Activated CD4-positive, alpha-beta T cell treated with anti-CD3 and anti-CD28 coated beads for 24 hours (primary cell): ENCODE measurements at regions not wholly inside any gene's neighbourhood (a gene's known extent, or its start where the extent isn't known, plus 50 kb on each side); places are given as distances from the start of the nearest gene placed in this dataset.
"Not testable (repeated sequence)": the region's sequence is repeated elsewhere in the genome, so short reads cannot be mapped to it uniquely, and the experiment has no call there.

Source experiments
- DNase-seq, 2 donors: peaks; one replicate each; pipeline ENCODE4 v3.0.0-alpha.2; 2020; ENCODE audit warnings: low read depth in 2 of 2

DNA sequence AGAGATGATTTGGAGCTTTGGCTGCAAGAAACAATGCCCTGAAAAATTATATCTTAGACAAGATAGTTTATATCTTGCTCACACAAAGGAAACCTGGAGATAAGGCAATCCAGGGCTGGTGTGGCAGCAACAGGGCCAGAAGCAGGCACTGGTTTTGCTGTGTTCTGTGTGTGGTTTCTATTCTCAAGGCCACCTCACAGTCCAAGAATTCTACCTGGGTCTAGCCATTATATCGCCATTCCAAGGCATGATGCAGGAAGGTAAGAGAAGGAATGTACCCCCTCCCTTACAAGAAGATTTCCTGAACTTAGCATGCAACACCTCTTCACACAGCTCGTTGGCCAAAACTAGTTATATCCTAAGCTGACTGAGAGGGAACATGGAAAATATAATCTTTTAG is 74.5 kb upstream of the MEGF10 start:
- DNase-seq, result no peak

DNA sequence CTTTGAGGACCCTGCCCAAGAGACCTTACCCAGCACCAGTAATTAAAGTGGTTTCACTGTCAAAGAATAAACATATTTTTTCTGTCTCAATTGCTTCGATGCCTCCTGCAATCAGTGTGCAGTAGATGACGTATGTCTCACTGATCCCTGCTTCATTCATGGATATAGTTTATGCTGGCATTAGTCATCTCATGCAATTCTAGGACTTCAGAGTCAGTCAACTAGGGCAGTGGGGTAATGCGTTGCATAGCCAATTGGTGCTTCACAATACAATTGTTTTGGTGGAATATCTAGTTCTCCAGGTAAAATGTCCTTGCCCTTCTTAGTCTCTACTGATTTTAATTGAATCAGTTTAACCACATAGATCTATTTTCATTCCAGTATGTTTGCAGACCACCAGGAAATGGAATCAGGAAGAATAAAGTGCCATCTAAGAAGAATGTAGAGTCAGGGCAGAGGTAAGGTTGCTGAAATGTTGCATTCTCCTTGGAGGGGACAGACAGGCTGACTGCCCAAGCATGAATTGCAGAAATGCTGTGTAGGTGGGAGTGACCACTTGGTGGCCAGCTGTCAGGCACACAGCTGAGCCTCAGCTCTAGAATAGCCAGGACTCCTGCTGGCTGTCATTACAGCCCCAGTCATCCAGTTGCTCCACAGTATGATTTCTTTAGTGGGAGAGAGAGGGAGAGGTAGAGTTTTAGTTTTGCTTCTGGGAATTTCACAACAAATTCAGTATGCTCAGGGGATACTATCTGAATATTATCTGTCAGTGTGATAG is 73.5 kb upstream of the MEGF10 start:
- DNase-seq, result no peak

DNA sequence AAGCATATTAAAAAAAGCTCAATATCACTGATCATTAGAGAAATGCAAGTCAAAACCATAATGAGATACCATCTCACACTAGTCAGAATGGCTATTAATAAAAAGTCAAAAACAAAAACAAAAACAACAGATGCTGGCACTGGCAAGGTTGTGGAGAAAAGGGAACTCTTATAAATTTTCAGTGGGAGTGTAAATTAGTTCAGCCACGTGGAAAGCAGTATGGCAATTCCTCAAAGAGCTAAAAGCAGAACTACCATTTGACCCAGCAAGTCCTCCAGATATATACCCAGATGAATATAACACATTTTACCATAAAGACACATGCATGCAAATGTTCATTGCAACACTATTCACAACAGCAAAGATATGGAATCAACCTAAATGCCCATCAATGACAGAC is 68.7 kb upstream of the MEGF10 start:
- DNase-seq, result not testable (repeated sequence)

DNA sequence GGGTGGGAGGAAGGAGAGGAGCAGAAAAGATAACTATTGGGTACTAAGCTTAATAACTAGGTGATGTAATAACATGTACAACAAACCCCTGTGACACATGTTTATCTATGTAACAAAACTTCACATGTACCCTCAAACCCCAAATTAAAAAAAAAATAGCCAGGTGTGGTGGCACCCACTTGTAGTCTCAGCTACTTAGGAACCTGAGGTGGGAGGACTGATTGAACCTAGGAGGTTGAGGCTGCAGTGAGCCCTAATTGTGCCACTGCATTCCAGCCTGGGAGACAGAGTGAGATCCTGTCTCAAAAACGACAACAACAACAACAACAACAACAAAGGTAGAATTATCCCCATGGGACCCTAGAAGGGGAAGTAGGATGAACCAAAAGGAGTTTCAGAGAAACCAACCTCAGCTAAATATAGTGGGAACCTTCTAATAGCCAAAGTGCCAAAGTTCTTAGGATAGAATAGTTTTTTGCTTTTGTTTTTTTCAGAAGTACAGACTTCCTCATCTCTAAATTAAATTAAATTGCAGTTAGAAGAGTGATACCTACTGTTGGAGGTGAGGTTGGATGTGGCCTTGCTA is 67.9 kb upstream of the MEGF10 start:
- DNase-seq, result not testable (repeated sequence)

DNA sequence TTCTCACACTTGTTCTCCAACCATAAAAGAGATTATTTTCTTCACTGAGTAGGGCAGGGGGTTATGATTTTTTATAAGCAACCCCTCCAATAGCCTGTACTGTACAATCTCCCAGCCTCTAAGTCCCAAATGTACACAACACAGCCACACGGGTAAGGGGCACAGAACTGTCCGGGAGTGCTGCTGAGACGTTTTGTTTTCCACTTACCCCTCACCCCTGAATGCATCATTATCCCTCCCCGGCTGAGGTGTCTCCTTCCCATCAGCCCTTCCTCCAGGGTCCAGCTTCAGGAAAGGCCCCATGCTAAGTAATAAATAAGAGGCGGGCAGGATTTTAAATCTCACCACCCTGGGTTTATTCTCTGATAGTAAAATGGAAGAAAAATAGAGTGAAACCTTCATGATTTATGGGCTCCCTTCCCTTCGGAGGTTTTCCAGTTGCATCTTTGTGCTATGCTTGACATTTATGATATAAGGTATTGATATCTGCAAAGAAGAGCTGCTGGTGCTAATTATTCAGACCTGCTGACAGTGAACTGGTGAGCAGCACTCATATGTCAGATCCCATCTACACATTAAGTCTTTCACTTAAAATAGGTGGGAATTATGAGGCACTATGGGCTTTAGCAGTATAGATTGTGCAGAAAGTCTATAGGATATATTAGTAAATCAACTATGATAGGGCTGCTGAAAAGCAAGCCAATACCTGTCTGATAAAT is 67.2 kb upstream of the MEGF10 start:
- no peak for DNase-seq

DNA sequence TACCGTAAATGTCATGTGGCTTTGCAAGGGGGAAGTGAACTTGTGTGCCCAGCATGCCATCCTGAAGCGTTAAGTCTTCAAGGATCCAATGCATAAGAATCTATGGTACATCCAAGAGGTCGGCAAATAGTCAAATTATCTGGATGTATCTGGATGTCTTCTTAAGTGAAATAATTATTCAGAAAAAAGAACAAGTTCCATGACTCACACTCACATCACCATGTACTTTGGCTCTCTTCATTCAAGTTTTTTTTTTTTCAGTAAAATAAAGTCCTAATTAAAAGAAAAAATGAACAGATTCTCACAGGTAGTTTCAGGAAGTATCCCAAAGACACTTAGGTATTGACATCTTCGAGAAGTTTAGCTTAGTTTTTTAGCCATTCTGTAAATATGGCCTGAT is 62.7 kb upstream of the MEGF10 start:
- no peak for DNase-seq

DNA sequence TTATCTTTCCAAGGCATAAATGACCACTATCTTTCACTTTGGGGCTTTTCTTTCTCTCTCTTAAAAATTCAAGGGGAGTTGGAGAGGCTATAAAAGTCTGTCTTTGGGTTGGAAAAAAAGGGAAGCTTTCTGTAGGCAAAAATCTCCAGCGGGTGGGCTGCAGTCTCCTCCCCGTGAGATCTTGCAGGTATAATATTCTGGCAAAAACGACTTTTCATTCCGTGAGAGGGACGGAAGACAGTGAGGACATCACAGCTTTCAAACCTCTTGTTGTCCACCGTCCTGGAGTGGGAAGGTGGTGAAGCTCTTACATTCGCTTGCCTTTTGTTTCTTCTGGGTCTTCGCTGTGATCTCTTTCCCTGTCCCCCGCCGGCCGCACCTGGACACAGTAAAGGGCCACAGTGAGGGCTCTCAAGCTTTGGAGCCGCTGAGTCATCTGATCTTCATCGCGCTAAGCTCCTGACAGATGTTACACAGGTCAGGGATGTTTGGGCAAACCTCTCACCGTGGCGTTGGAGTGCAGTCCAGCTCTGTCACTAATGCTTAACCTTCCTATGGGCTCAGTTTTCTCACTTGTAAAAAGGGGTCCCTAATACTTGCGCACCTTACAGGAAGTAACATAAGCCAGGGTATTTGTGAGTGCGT is 61.9 kb upstream of the MEGF10 start:
- no peak for DNase-seq

DNA sequence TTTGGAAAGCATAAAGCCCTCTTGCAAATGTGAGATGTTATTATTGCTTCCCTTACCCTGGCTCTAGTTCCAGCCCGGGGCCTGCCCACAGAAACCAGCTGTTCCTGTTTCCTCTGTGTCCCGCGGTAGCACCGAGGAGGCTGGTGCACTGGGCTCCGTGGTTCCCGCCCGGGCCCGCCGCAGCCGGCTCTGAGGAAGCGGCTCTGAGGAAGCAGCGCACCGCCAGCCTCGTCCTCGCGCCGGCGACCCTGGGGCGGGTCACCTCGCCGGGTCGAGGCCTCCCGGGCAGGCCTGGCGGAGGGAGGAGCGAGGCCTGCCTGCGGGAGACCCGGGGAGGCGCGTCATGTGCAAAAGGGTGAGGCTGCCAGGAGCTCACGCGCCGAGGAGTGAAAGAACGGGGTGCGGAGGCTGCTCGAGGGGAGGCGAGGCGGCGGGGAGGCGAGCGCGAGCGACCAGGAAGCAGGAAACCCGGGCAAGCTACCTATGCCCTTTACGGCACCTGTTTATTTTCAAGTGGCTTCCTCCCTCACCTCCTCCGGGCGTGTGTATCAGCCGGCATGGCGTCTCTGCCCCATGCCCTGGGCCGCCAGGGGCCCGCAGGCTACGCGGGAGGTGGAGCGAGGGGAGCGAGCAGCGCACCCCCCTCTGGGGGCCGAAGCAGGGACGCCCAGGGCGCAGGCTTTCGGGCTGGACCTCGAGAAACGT is 61.3 kb upstream of the MEGF10 start:
- DNase-seq, result peak; percentile 10 to 14

DNA sequence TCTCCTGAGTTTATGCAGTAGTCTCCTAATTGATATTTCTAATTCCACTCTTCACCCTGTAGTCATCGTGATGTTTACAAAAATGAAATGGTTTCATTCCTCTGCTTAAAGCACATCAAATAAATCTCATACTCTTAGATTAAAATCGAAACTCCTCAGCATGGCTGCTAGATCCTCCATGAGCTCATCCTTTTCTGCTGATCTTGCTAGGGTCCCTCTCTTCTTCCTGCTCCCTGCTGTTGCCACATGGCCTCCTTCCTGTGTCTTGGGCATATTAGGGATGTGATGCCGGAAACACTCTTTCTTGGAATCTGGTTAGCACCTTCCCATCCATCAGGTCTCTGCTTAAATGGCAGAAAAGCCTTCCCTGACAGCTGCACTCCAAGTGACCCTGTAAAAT is 59.5 kb upstream of the MEGF10 start:
- DNase-seq, result no peak

DNA sequence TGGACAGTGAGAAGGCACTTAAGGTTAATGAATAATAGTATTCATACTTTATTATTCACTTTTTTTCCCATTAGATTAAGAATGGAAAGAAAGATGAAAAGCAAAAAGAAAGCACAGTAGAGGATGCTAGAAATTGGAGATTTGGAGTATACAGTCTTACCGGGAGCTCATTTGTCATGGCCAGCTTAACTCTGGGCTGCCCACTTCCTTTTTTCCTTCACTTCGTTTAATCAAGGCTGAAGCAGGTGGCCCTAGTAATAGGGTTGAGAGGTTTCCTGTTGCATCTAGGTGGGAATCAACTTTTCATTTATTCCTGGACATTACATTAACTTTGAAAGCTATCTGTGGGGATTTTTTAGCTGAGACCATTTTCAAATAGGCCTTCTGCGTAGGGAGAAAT is 57.0 kb upstream of the MEGF10 start:
- no peak for DNase-seq

DNA sequence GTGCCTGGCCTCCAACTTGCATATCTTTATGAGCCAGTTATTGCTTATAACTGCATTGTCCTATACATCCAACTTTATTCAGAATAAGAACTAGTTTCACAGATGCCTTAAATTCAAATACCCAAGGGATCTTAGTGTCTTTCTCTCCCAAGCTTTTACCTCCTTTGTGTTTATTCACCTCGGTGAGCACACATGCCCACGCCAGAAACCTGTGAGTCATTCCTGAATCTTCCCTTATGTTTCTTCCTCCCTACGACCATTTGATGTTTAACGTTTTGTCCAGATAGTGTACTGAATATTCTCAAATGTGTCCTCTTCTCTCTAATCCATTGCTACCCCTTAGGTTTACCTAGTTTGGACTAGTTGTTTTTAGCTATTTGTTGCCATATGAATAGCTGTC is 55.5 kb upstream of the MEGF10 start:
- no peak for DNase-seq

DNA sequence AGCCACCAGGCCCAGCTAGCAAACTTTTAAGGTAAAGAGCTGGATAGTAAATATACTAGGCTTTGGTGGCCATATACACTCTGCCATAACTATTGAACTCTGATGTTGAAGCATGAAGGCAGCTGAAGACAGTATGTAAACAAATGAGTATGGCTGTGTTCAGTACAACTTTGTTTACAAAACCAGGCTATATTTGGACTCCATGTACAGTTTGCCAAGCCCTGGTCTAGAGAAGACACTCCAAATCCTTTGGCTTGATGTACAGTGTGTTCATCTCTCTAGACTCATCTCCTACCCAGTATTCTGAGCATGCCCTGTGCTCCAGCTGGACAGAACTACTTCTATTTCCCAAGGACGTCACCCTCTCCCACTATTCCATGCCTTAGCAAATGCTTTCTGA is 54.3 kb upstream of the MEGF10 start:
- DNase-seq, result no peak
